ENCODE measurements at regions not wholly inside any gene's neighbourhood (a gene's known extent, or its start where the extent isn't known, plus 50 kb on each side); places are given as distances from the start of the nearest gene placed in this dataset.
"Not testable (repeated sequence)": the region's sequence is repeated elsewhere in the genome, so short reads cannot be mapped to it uniquely, and the experiment has no call there.

GRCh38 chr9:81427870-81428269, 261.5 kb downstream of the TLE1 start:
- Histone ChIP-seq H3K79me2 (ENCODE audit: insufficient read depth, low read length) (no peaks in the 10 kb centered on the region), H3K9me2 (replicated peaks; ENCODE audit: low read depth, low read length) (no peaks in the 10 kb centered on the region), H3K27me3 (ENCODE audit: insufficient read depth, low read length, poor library complexity, severe bottlenecking) (peaks cover 7% of the 10 kb centered on the region), H3K9me3 (ENCODE audit: insufficient read depth, low read depth, low read length) (peaks cover 20% of the 10 kb centered on the region; the same call in 1 of the 2 replicates), H3K4me3 (ENCODE audit: low read length, poor library complexity, severe bottlenecking) (no peak overlapping the region), H2AFZ (ENCODE audit: low read length) (no peak overlapping the region), H3K9ac (ENCODE audit: low read depth, low read length, poor library complexity, severe bottlenecking) (no peak overlapping the region), H3F3A (ENCODE audit: low read depth) (no peaks in the 10 kb centered on the region), H3K36me3 (ENCODE audit: insufficient read depth, low read length) (no peaks in the 10 kb centered on the region), H4K20me1 (ENCODE audit: insufficient read depth, low read length, poor library complexity, severe bottlenecking) (no peaks in the 10 kb centered on the region), H3K4me1 (ENCODE audit: insufficient read depth, low read length, poor library complexity, severe bottlenecking) (no peaks in the 10 kb centered on the region), H3K4me2 (ENCODE audit: low read depth, low read length, poor library complexity, severe bottlenecking) (no peak overlapping the region)
- TF ChIP-seq CTCF (conservative IDR thresholded peaks at IDR 0.05; ENCODE audit: low read length) (no peak), EZH2phosphoT487 (IDR thresholded peaks at IDR 0.05; ENCODE audit: borderline replicate concordance) (no peak)

GRCh38 chr9:81424431-81424830, 264.9 kb downstream of the TLE1 start:
- peaks cover 7% of the 10 kb centered on the region for H3K27me3 ChIP-seq (ENCODE audit: insufficient read depth, low read length, poor library complexity, severe bottlenecking)
- H3K79me2 ChIP-seq (ENCODE audit: insufficient read depth, low read length) = no peaks in the 10 kb centered on the region
- TF ChIP-seq EZH2phosphoT487 (IDR thresholded peaks at IDR 0.05; ENCODE audit: borderline replicate concordance) (no peak), CTCF (conservative IDR thresholded peaks at IDR 0.05; ENCODE audit: low read length) (no peak)
- no peak overlapping the region for H2AFZ ChIP-seq (ENCODE audit: low read length)
- no peak overlapping the region for H3K4me2 ChIP-seq (ENCODE audit: low read depth, low read length, poor library complexity, severe bottlenecking)
- H3F3A ChIP-seq (ENCODE audit: low read depth) = no peaks in the 10 kb centered on the region
- H3K4me1 ChIP-seq (ENCODE audit: insufficient read depth, low read length, poor library complexity, severe bottlenecking) = no peaks in the 10 kb centered on the region
- peaks cover 12% of the 10 kb centered on the region; the same call in 1 of the 2 replicates for H3K9me3 ChIP-seq (ENCODE audit: insufficient read depth, low read depth, low read length)
- no peak overlapping the region for H3K9ac ChIP-seq (ENCODE audit: low read depth, low read length, poor library complexity, severe bottlenecking)
- H3K9me2 ChIP-seq (replicated peaks; ENCODE audit: low read depth, low read length) = no peaks in the 10 kb centered on the region
- no peak overlapping the region for H3K4me3 ChIP-seq (ENCODE audit: low read length, poor library complexity, severe bottlenecking)
- no peaks in the 10 kb centered on the region for H4K20me1 ChIP-seq (ENCODE audit: insufficient read depth, low read length, poor library complexity, severe bottlenecking)
- no peaks in the 10 kb centered on the region for H3K36me3 ChIP-seq (ENCODE audit: insufficient read depth, low read length)

GRCh38 chr9:81423589-81424326, 265.6 kb downstream of the TLE1 start:
- no peaks in the 10 kb centered on the region for H4K20me1 ChIP-seq (ENCODE audit: insufficient read depth, low read length, poor library complexity, severe bottlenecking)
- no peak overlapping the region for H3K4me2 ChIP-seq (ENCODE audit: low read depth, low read length, poor library complexity, severe bottlenecking)
- TF ChIP-seq EZH2phosphoT487 (IDR thresholded peaks at IDR 0.05; ENCODE audit: borderline replicate concordance) (no peak), CTCF (conservative IDR thresholded peaks at IDR 0.05; ENCODE audit: low read length) (no peak)

GRCh38 chr9:81421090-81421489, 268.3 kb downstream of the TLE1 start:
- not testable (repeated sequence) for H3K4me1 ChIP-seq (ENCODE audit: insufficient read depth, low read length, poor library complexity, severe bottlenecking); H4K20me1 ChIP-seq (ENCODE audit: insufficient read depth, low read length, poor library complexity, severe bottlenecking); H3F3A ChIP-seq (ENCODE audit: low read depth); H3K36me3 ChIP-seq (ENCODE audit: insufficient read depth, low read length); H3K27me3 ChIP-seq (ENCODE audit: insufficient read depth, low read length, poor library complexity, severe bottlenecking); H3K4me3 ChIP-seq (ENCODE audit: low read length, poor library complexity, severe bottlenecking); H3K9me3 ChIP-seq (ENCODE audit: insufficient read depth, low read depth, low read length); H3K4me2 ChIP-seq (ENCODE audit: low read depth, low read length, poor library complexity, severe bottlenecking); H2AFZ ChIP-seq (ENCODE audit: low read length); H3K9me2 ChIP-seq (replicated peaks; ENCODE audit: low read depth, low read length); H3K79me2 ChIP-seq (ENCODE audit: insufficient read depth, low read length); H3K9ac ChIP-seq (ENCODE audit: low read depth, low read length, poor library complexity, severe bottlenecking)

More at GRCh38 chr9:81423589-81424326, 265.6 kb downstream of the TLE1 start:
- Histone ChIP-seq H3K27me3 (ENCODE audit: insufficient read depth, low read length, poor library complexity, severe bottlenecking) (peaks cover 7% of the 10 kb centered on the region), H3K9me2 (replicated peaks; ENCODE audit: low read depth, low read length) (no peaks in the 10 kb centered on the region), H3F3A (ENCODE audit: low read depth) (no peaks in the 10 kb centered on the region), H3K36me3 (ENCODE audit: insufficient read depth, low read length) (no peaks in the 10 kb centered on the region), H3K4me3 (ENCODE audit: low read length, poor library complexity, severe bottlenecking) (no peak overlapping the region), H3K79me2 (ENCODE audit: insufficient read depth, low read length) (no peaks in the 10 kb centered on the region), H3K9me3 (ENCODE audit: insufficient read depth, low read depth, low read length) (peaks cover 12% of the 10 kb centered on the region; the same call in 1 of the 2 replicates), H2AFZ (ENCODE audit: low read length) (no peak overlapping the region), H3K9ac (ENCODE audit: low read depth, low read length, poor library complexity, severe bottlenecking) (no peak overlapping the region), H3K4me1 (ENCODE audit: insufficient read depth, low read length, poor library complexity, severe bottlenecking) (no peaks in the 10 kb centered on the region)

All from Loucy (cell line).